ENCODE measurements at regions not wholly inside any gene's neighbourhood (a gene's known extent, or its start where the extent isn't known, plus 50 kb on each side); places are given as distances from the start of the nearest gene placed in this dataset.

- no peak for DNase-seq (ENCODE audit: low spot score)
Observed at GRCh38 chr3:74564560-74564959, 49.9 kb downstream of the CNTN3 start.

GRCh38 chr3:74562558-74563269, 51.7 kb downstream of the CNTN3 start:
- DNase-seq (ENCODE audit: low spot score) = no peak

- DNase-seq (ENCODE audit: low spot score) = no peak
Observed at GRCh38 chr3:74561881-74562280, 52.6 kb downstream of the CNTN3 start.

GRCh38 chr3:74559261-74559660, 55.2 kb downstream of the CNTN3 start:
- DNase-seq (ENCODE audit: low spot score) = no peak

GRCh38 chr3:74550686-74551085, 63.8 kb downstream of the CNTN3 start:
- no peak for DNase-seq (ENCODE audit: low spot score)

- no peak for DNase-seq (ENCODE audit: low spot score)
Observed at GRCh38 chr3:74546426-74546825, 68.0 kb downstream of the CNTN3 start.

- DNase-seq (ENCODE audit: low spot score) = no peak
Observed at GRCh38 chr3:74542441-74542840, 72.0 kb downstream of the CNTN3 start.

GRCh38 chr3:74539876-74540275, 74.6 kb downstream of the CNTN3 start:
- no peak for DNase-seq (ENCODE audit: low spot score)

GRCh38 chr3:74538669-74539068, 75.8 kb downstream of the CNTN3 start:
- DNase-seq (ENCODE audit: low spot score) = no peak

GRCh38 chr3:74537857-74538256, 76.6 kb downstream of the CNTN3 start:
- no peak for DNase-seq (ENCODE audit: low spot score)

- DNase-seq (ENCODE audit: low spot score) = no peak
Observed at GRCh38 chr3:74537164-74537563, 77.3 kb downstream of the CNTN3 start.

GRCh38 chr3:74535281-74535680, 79.2 kb downstream of the CNTN3 start:
- no peak for DNase-seq (ENCODE audit: low spot score)

GRCh38 chr3:74534611-74535010, 79.8 kb downstream of the CNTN3 start:
- no peak for DNase-seq (ENCODE audit: low spot score)

GRCh38 chr3:74532446-74532845, 82.0 kb downstream of the CNTN3 start:
- DNase-seq (ENCODE audit: low spot score) = no peak

- DNase-seq (ENCODE audit: low spot score) = no peak
Observed at GRCh38 chr3:74531491-74531890, 83.0 kb downstream of the CNTN3 start.

- no peak for DNase-seq (ENCODE audit: low spot score)
Observed at GRCh38 chr3:74529145-74529544, 85.3 kb downstream of the CNTN3 start.

- no peak for DNase-seq (ENCODE audit: low spot score)
Observed at GRCh38 chr3:74527566-74527965, 86.9 kb downstream of the CNTN3 start.

- DNase-seq (ENCODE audit: low spot score) = no peak
Observed at GRCh38 chr3:74523811-74524210, 90.6 kb downstream of the CNTN3 start.

- no peak for DNase-seq (ENCODE audit: low spot score)
Observed at GRCh38 chr3:74520895-74521294, 93.6 kb downstream of the CNTN3 start.

- DNase-seq (ENCODE audit: low spot score) = no peak
Observed at GRCh38 chr3:74518610-74519009, 95.8 kb downstream of the CNTN3 start.

- DNase-seq (ENCODE audit: low spot score) = no peak
Observed at GRCh38 chr3:74516019-74516418, 98.4 kb downstream of the CNTN3 start.

- DNase-seq (ENCODE audit: low spot score) = no peak
Observed at GRCh38 chr3:74515451-74515850, 99.0 kb downstream of the CNTN3 start.

- no peak for DNase-seq (ENCODE audit: low spot score)
Observed at GRCh38 chr3:74511078-74511477, 103.4 kb downstream of the CNTN3 start.

GRCh38 chr3:74510261-74510818, 104.1 kb downstream of the CNTN3 start:
- no peak for DNase-seq (ENCODE audit: low spot score)

Data from kidney capillary endothelial cell (primary cell).